Calu3 (cell line): ENCODE measurements at regions not wholly inside any gene's neighbourhood (a gene's known extent, or its start where the extent isn't known, plus 50 kb on each side); places are given as distances from the start of the nearest gene placed in this dataset.

Experiments used
- BruUV-seq: library from RNA; stranded (reverse); fragments of 400-500 nt; replicated peaks from 2 replicates; lab custom pipeline; 2021; lab: Mats Ljungman, UMichigan
- CTCF ChIA-PET: fragments of 300-600 bp; sonication (Branson Sonifier 250); formaldehyde crosslinking; loops from one replicate; lab custom pipeline; 2022; ENCODE audit warnings: antibody characterized with exemption; lab: Charles Lee
- DNase-seq: peaks from one replicate; pipeline ENCODE4 v3.0.0; 2022
- H3K27ac Mint-ChIP-seq: one replicate; pipeline ENCODE4 v1.8.0; 2022; ENCODE audit warnings: mixed read lengths; ENCODE audit not compliant: unreplicated experiment
- H3K27me3 Mint-ChIP-seq: one replicate; pipeline ENCODE4 v1.8.0; 2022; ENCODE audit warnings: mixed read lengths; ENCODE audit not compliant: unreplicated experiment
- H3K36me3 Mint-ChIP-seq: one replicate; pipeline ENCODE4 v1.8.0; 2022; ENCODE audit warnings: mild to moderate bottlenecking, moderate library complexity, mixed read lengths; ENCODE audit not compliant: insufficient read depth, unreplicated experiment
- H3K4me1 Mint-ChIP-seq: one replicate; pipeline ENCODE4 v1.8.0; 2022; ENCODE audit warnings: mild to moderate bottlenecking, low read depth, mixed read lengths; ENCODE audit not compliant: unreplicated experiment
- H3K4me3 Mint-ChIP-seq: one replicate; pipeline ENCODE4 v1.8.0; 2022; ENCODE audit warnings: mild to moderate bottlenecking, low read depth, moderate library complexity, mixed read lengths; ENCODE audit not compliant: unreplicated experiment
- H3K9me3 Mint-ChIP-seq: one replicate; pipeline ENCODE4 v1.8.0; 2022; ENCODE audit warnings: low read depth, mixed read lengths; ENCODE audit not compliant: unreplicated experiment
- intact Hi-C: fragments of 100-400 bp; cut with micrococcal nuclease; formaldehyde crosslinking; loops from one replicate; pipeline ENCODE4 v1.10.0; 2022; ENCODE audit not compliant: unreplicated experiment
- TF ChIP-seq, protein P1 (sequence below): fragments of 200-600 bp; IDR thresholded peaks from one replicate; pipeline ENCODE4 v1.8.0; 2022; ENCODE audit warnings: antibody characterized with exemption; ENCODE audit not compliant: unreplicated experiment

DNA sequence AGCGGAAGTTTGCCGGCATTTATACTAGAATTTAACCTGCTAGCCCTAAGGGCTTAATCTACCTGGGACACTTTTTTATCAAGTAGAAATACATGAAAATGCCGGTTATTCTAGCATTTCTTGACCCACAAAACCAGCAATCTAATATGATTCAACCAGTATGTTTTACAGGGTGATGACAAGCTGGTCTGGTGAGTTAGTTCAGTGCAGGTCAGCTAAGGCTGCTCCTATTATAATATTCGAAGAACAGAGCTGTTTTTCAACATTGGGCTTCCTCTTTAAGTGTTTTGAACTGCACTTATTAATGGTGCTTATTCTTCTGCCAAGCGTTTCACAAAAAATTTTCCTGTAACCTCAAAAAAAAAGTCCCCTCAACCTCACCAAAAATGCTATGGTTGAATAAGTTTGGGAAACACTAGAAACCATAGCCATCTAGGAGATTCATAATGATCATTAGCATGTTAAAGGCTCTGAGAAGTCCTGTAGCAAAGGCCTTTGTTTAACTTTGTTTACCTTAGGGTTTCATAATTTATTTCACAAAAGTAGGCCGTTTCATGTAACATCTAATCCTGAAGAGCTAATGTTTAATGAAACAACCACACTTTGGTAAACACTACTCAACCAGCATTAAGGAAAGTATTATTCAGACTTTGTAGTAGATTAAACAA, 526.6 kb downstream of the KLF12 start:
- no peaks in the 10 kb centered on the region for H3K36me3 Mint-ChIP-seq
- TF ChIP-seq, protein P1, sequence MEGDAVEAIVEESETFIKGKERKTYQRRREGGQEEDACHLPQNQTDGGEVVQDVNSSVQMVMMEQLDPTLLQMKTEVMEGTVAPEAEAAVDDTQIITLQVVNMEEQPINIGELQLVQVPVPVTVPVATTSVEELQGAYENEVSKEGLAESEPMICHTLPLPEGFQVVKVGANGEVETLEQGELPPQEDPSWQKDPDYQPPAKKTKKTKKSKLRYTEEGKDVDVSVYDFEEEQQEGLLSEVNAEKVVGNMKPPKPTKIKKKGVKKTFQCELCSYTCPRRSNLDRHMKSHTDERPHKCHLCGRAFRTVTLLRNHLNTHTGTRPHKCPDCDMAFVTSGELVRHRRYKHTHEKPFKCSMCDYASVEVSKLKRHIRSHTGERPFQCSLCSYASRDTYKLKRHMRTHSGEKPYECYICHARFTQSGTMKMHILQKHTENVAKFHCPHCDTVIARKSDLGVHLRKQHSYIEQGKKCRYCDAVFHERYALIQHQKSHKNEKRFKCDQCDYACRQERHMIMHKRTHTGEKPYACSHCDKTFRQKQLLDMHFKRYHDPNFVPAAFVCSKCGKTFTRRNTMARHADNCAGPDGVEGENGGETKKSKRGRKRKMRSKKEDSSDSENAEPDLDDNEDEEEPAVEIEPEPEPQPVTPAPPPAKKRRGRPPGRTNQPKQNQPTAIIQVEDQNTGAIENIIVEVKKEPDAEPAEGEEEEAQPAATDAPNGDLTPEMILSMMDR: no peak
- intact Hi-C loops: no loop called here
- DNase-seq: no peak
- CTCF ChIA-PET: no interaction called here
- no peaks in the 10 kb centered on the region for H3K9me3 Mint-ChIP-seq
- peaks cover 1% of the 10 kb centered on the region for H3K4me1 Mint-ChIP-seq
- H3K27me3 Mint-ChIP-seq: no peaks in the 10 kb centered on the region
- no peak overlapping the region for H3K27ac Mint-ChIP-seq
- H3K4me3 Mint-ChIP-seq: no peak overlapping the region
- BruUV-seq: no TSS peak

DNA sequence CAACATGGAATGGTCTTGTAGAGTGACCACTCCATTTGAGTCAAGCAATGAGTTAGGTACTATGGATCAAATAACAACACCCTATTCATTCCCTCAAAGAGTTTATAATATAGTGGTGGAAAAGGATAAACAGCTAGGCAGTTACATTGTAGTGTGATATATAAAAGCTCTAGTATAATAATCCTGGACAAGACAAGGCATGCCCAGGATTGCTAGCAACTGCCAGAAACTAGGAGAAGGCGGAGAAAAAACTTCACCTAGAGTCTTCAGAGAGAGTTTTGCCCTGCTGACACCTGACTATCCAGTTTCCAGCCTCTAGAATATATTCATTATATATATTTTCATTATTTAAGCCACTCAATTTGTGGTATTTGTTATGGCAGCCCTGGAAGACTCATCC, 530.6 kb downstream of the KLF12 start:
- Mint-ChIP-seq H3K9me3 (no peaks in the 10 kb centered on the region), H3K4me1 (peaks cover 18% of the 10 kb centered on the region), H3K27ac (no peak overlapping the region), H3K27me3 (no peaks in the 10 kb centered on the region), H3K4me3 (no peak overlapping the region), H3K36me3 (peaks cover 2% of the 10 kb centered on the region)
- DNase-seq: no peak
- TF ChIP-seq, protein P1: no peak
- intact Hi-C loops: no loop called here
- CTCF ChIA-PET: no interaction called here
- BruUV-seq: no TSS peak

DNA sequence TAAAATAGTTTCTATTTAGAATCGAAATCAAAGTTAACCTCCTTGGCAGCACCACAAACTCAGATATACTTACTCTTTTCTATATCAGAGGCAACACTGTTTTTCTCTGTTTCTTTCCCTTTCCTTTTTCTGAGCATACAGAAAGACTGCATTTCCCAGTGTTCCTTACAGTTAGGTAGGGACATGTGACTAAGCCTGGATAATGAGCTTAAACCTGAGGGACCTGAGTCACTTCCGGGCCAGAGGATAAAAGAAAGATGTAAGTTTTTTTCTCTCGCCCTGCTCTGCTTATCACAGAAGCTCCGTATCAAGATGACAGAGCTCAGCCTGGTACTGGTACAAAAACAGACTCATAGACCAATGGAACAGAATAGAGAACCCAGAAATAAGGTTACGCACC, 531.9 kb downstream of the KLF12 start:
- CTCF ChIA-PET: no interaction called here
- intact Hi-C loops: no loop called here
- H3K4me3 Mint-ChIP-seq: no peak overlapping the region
- TF ChIP-seq, protein P1: no peak
- no TSS peak for BruUV-seq
- H3K27ac Mint-ChIP-seq: no peak overlapping the region
- no peaks in the 10 kb centered on the region for H3K9me3 Mint-ChIP-seq
- H3K27me3 Mint-ChIP-seq: no peaks in the 10 kb centered on the region
- peaks cover 18% of the 10 kb centered on the region for H3K4me1 Mint-ChIP-seq
- no peak for DNase-seq
- H3K36me3 Mint-ChIP-seq: peaks cover 6% of the 10 kb centered on the region

DNA sequence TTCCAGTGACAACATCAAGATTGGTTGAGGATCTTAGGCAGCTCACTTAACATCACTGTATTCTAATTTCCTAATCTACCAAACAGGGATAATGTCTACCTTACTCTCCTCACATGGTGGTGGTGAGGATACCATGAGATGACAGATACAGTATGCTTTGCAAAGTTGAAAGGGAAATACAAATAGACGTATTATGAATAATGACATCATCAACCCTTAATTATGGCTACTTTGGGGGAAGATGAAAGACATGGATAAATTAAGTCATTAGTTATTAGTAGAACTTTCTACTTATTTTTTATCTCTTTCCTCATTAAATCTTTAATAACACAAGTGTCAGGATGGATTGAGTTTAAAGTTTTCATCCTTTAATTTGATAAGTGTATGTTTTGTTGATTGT, 532.5 kb downstream of the KLF12 start:
- no peak overlapping the region for H3K4me3 Mint-ChIP-seq
- H3K27me3 Mint-ChIP-seq: no peaks in the 10 kb centered on the region
- H3K27ac Mint-ChIP-seq: no peak overlapping the region
- no TSS peak for BruUV-seq
- intact Hi-C loops: no loop called here
- CTCF ChIA-PET: no interaction called here
- H3K9me3 Mint-ChIP-seq: no peaks in the 10 kb centered on the region
- peaks cover 18% of the 10 kb centered on the region for H3K4me1 Mint-ChIP-seq
- H3K36me3 Mint-ChIP-seq: peaks cover 6% of the 10 kb centered on the region
- TF ChIP-seq, protein P1: no peak
- DNase-seq: no peak
